ENCODE measurements at regions not wholly inside any gene's neighbourhood (a gene's known extent, or its start where the extent isn't known, plus 50 kb on each side); places are given as distances from the start of the nearest gene placed in this dataset.

DNA sequence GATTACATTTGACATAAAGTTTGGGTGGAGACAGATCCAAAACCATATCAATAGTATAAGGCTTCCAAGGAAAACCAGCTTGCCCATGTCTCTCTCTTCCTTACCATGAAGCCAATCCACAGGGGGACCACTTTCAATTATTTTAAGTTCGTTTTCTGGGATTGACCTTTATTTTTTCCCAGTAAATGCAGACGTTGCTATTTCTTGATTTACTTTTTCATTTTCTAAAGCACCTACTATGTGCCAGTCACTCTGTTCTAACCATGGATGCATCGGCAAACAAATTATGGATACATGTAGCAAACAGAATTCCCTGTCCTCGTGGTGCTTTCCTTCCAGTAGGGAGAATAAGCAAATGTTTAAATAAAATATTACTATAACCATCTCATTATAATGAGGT, 65.8 kb upstream of the KCNA1 start:
- ATAC-seq (ENCODE audit: insufficient number of reproducible peaks, low FRiP score, low read depth): no peak
- Histone ChIP-seq H3K4me1 (ENCODE audit: control insufficient read depth in 1 of 2, low read depth in 2 of 2) (no peaks in the 10 kb centered on the region), H3K36me3 (no peaks in the 10 kb centered on the region), H3K9me3 (no peaks in the 10 kb centered on the region), H3K27me3 (replicated peaks; ENCODE audit: insufficient read depth) (no peaks in the 10 kb centered on the region), H3K27ac (no peak overlapping the region), H3K4me3 (no peak overlapping the region)
- no peak for DNase-seq (ENCODE audit: low spot score)
- TF ChIP-seq, protein P1, sequence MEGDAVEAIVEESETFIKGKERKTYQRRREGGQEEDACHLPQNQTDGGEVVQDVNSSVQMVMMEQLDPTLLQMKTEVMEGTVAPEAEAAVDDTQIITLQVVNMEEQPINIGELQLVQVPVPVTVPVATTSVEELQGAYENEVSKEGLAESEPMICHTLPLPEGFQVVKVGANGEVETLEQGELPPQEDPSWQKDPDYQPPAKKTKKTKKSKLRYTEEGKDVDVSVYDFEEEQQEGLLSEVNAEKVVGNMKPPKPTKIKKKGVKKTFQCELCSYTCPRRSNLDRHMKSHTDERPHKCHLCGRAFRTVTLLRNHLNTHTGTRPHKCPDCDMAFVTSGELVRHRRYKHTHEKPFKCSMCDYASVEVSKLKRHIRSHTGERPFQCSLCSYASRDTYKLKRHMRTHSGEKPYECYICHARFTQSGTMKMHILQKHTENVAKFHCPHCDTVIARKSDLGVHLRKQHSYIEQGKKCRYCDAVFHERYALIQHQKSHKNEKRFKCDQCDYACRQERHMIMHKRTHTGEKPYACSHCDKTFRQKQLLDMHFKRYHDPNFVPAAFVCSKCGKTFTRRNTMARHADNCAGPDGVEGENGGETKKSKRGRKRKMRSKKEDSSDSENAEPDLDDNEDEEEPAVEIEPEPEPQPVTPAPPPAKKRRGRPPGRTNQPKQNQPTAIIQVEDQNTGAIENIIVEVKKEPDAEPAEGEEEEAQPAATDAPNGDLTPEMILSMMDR (IDR thresholded peaks at IDR 0.05): no peak

GRCh38 chr12:4847713-4848112, 62.0 kb upstream of the KCNA1 start:
- Histone ChIP-seq H3K4me3 (no peak overlapping the region), H3K4me1 (ENCODE audit: control insufficient read depth in 1 of 2, low read depth in 2 of 2) (no peaks in the 10 kb centered on the region), H3K36me3 (no peaks in the 10 kb centered on the region), H3K9me3 (no peaks in the 10 kb centered on the region), H3K27me3 (replicated peaks; ENCODE audit: insufficient read depth) (no peaks in the 10 kb centered on the region), H3K27ac (no peak overlapping the region)
- ATAC-seq (ENCODE audit: insufficient number of reproducible peaks, low FRiP score, low read depth) (no peak), DNase-seq (ENCODE audit: low spot score) (no peak)
- TF ChIP-seq, protein P1 (IDR thresholded peaks at IDR 0.05): no peak

DNA sequence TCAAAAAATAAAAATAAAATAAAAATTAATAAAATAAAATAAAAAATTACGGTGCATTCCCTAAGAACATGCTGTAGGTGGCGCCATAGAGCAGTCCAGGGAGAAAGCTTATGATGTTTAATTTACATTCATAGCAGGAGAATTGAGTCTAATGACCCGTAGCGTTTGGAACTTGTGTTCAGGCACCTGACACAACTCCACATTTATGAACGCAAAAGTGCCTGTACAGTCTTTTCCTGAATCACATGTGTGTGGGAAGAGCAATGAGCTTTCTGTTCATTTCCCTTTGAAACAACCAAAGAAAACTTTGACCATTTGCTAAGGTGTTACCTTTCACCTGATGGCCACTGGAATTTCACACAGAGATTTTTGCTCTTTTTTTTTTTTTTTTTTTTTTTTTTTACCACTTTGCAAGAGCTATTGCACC, 60.6 kb upstream of the KCNA1 start:
- DNase-seq (ENCODE audit: low spot score): no peak
- Histone ChIP-seq H3K36me3 (no peaks in the 10 kb centered on the region), H3K4me1 (ENCODE audit: control insufficient read depth in 1 of 2, low read depth in 2 of 2) (no peaks in the 10 kb centered on the region), H3K9me3 (no peaks in the 10 kb centered on the region), H3K27ac (no peak overlapping the region), H3K27me3 (replicated peaks; ENCODE audit: insufficient read depth) (no peaks in the 10 kb centered on the region), H3K4me3 (no peak overlapping the region)
- TF ChIP-seq, protein P1 (IDR thresholded peaks at IDR 0.05): peak; percentile 85
- no peak for ATAC-seq (ENCODE audit: insufficient number of reproducible peaks, low FRiP score, low read depth)

GRCh38 chr12:4849795-4850345, 59.8 kb upstream of the KCNA1 start:
- TF ChIP-seq, protein P1 (IDR thresholded peaks at IDR 0.05): no peak
- Histone ChIP-seq H3K36me3 (no peaks in the 10 kb centered on the region), H3K27ac (no peak overlapping the region), H3K4me3 (no peak overlapping the region), H3K9me3 (no peaks in the 10 kb centered on the region), H3K27me3 (replicated peaks; ENCODE audit: insufficient read depth) (no peaks in the 10 kb centered on the region), H3K4me1 (ENCODE audit: control insufficient read depth in 1 of 2, low read depth in 2 of 2) (no peaks in the 10 kb centered on the region)
- DNase-seq (ENCODE audit: low spot score) (no peak), ATAC-seq (ENCODE audit: insufficient number of reproducible peaks, low FRiP score, low read depth) (no peak)

- TF ChIP-seq, protein P1 (IDR thresholded peaks at IDR 0.05): no peak
Observed at GRCh38 chr12:4850857-4851380, 58.8 kb upstream of the KCNA1 start.

More at GRCh38 chr12:4850857-4851380, 58.8 kb upstream of the KCNA1 start:
- no peak for DNase-seq (ENCODE audit: low spot score)
- Histone ChIP-seq H3K27ac (no peak overlapping the region), H3K36me3 (no peaks in the 10 kb centered on the region), H3K4me3 (no peak overlapping the region), H3K4me1 (ENCODE audit: control insufficient read depth in 1 of 2, low read depth in 2 of 2) (no peaks in the 10 kb centered on the region), H3K27me3 (replicated peaks; ENCODE audit: insufficient read depth) (no peaks in the 10 kb centered on the region), H3K9me3 (no peaks in the 10 kb centered on the region)
- no peak for ATAC-seq (ENCODE audit: insufficient number of reproducible peaks, low FRiP score, low read depth)
